Gastrocnemius medialis (tissue), 4 donors: ENCODE measurements at regions not wholly inside any gene's neighbourhood (a gene's known extent, or its start where the extent isn't known, plus 50 kb on each side); places are given as distances from the start of the nearest gene placed in this dataset.

Source experiments
- CTCF ChIP-seq, 5 experiments: fragments of 450-650 bp in 3 of 5; fragments of 200-600 bp in 2 of 5; sonication (generic) in 2 of 5; IDR thresholded peaks in 4 of 5; conservative IDR thresholded peaks in 1 of 5; 1 replicate in 4 of 5; 2 replicates in 1 of 5; pipeline ENCODE4 v1.5.1; 2016 to 2019; ENCODE audit warnings: antibody characterized with exemption in 5 of 5, mild to moderate bottlenecking in 3 of 5, moderate library complexity in 3 of 5
- POLR2A ChIP-seq, 2 donors: fragments of 450-650 bp; IDR thresholded peaks; one replicate each; pipeline ENCODE4 v1.6.1; 2017; ENCODE audit warnings: antibody characterized with exemption in 2 of 2, mild to moderate bottlenecking in 2 of 2, moderate library complexity in 2 of 2

DNA sequence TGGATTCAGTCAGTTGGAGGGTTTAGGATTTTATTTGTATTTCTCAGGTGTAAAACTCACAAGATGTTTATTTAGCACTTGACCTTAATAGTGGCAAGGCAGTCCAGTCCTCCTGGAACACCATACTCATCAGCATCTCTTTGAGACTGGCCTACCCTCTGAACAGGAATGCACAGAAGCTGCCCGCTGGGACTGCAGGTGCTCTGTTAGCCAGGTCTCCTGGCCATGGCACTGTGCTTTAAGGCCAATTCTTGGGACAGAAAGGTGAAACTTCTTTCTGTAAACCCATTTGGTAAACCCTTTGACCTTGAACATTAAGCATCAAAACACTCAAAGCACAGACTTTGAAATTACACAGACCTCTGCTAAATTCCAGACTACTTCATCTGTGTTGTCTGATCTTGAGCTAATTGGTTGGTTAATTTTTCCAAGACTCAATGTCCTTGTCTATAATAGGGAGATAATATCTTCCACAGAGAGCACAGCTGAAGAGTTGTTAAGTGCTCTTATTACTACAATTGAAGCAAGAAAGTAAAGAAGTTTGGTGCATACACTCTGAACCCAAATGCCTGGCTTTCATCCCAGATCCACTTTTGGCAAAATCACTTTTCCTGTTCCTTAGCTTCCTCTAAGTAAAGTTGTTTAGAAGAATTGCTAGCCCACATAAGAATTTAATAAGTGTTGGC, 54.9 kb upstream of the NT5E start:
- TF ChIP-seq CTCF (IDR thresholded peaks at IDR 0.05 in 4 of 5, conservative IDR thresholded peaks at IDR 0.05 in 1 of 5) (no peak), POLR2A (IDR thresholded peaks at IDR 0.05) (no peak)
